ENCODE measurements at regions not wholly inside any gene's neighbourhood (a gene's known extent, or its start where the extent isn't known, plus 50 kb on each side); places are given as distances from the start of the nearest gene placed in this dataset.

- peaks cover 6 to 9% (median 8%) of the 10 kb centered on the region in 3 experiments; a peak in 6 of 7 replicates for H3K36me3 Mint-ChIP-seq (ENCODE audit: insufficient read depth in 1 of 3, low read depth in 3 of 3)
- no peak overlapping the region for H2BK12ac ChIP-seq (ENCODE audit: insufficient read length, low read depth, low read length)
Observed at GRCh38 chr9:106035806-106036205, 341.5 kb downstream of the TMEM38B start.

More at GRCh38 chr9:106035806-106036205, 341.5 kb downstream of the TMEM38B start:
- H3K4me1 ChIP-seq (ENCODE audit: insufficient read depth, low read length): peaks cover 6% of the 10 kb centered on the region; the same call in 1 of the 2 replicates
- peaks cover 0 to 9% of the 10 kb centered on the region in 2 experiments; a peak in 3 of 5 replicates for H3K9me3 Mint-ChIP-seq
- H3K79me2 ChIP-seq (ENCODE audit: insufficient read depth, low read length): no peaks in the 10 kb centered on the region
- H3K79me1 ChIP-seq (ENCODE audit: insufficient read depth, low read depth, low read length, poor library complexity, severe bottlenecking): no peaks in the 10 kb centered on the region
- H2BK15ac ChIP-seq (ENCODE audit: low read depth, low read length): no peak overlapping the region
- H3K4ac ChIP-seq (ENCODE audit: low read depth, low read length): no peak overlapping the region
- no peak for DNase-seq
- H3K27me3 Mint-ChIP-seq (ENCODE audit: low read depth): no peaks in the 10 kb centered on the region
- peaks cover 28 to 35% of the 10 kb centered on the region in 2 experiments for H3K4me1 Mint-ChIP-seq
- no peaks in the 10 kb centered on the region for H3K9me3 ChIP-seq (ENCODE audit: control insufficient read depth, low read depth, low read length)
- no peak overlapping the region for H4K8ac ChIP-seq (replicated peaks; ENCODE audit: insufficient read length, low read depth, low read length)
- H3K23ac ChIP-seq (ENCODE audit: insufficient read length, low read depth, low read length): no peak overlapping the region
- H2AFZ ChIP-seq (ENCODE audit: low read length): no peak overlapping the region
- no peak overlapping the region for H3K9ac ChIP-seq (ENCODE audit: extremely low read depth, insufficient read length, low read length)
- no peak overlapping the region for H3K56ac ChIP-seq (ENCODE audit: insufficient read length, low read depth, low read length)
- H2AK5ac ChIP-seq (ENCODE audit: insufficient read length, low read length): no peak overlapping the region
- no peak overlapping the region for H3K27ac Mint-ChIP-seq
- H3T11ph ChIP-seq (ENCODE audit: low read length): no peak overlapping the region
- no peak overlapping the region for H3K14ac ChIP-seq (ENCODE audit: insufficient read depth, low read length)
- H2BK20ac ChIP-seq (ENCODE audit: low read depth, low read length, poor library complexity, severe bottlenecking): no peak overlapping the region
- no peak overlapping the region for H3K4me2 ChIP-seq (ENCODE audit: insufficient read depth, insufficient read length, low read length)
- no peak overlapping the region for H3K27ac ChIP-seq (ENCODE audit: insufficient read length, low read depth, low read length)
- no peak overlapping the region for H3K4me3 Mint-ChIP-seq
- no peak for TF ChIP-seq CTCF (conservative IDR thresholded peaks at IDR 0.05)
- no peaks in the 10 kb centered on the region for H3K27me3 ChIP-seq (ENCODE audit: insufficient read depth, low read length)
- no peak overlapping the region for H3K18ac ChIP-seq (ENCODE audit: insufficient read length, low read depth, low read length)
- no peaks in the 10 kb centered on the region for H3K23me2 ChIP-seq (ENCODE audit: insufficient read length, low read depth, low read length, poor library complexity, severe bottlenecking)
- no peak overlapping the region for H2BK120ac ChIP-seq (ENCODE audit: low read depth, low read length, poor library complexity, severe bottlenecking)
- no peak overlapping the region for H2BK5ac ChIP-seq (ENCODE audit: insufficient read length, low read length)
- H4K91ac ChIP-seq (ENCODE audit: insufficient read length, low read depth, low read length): no peak overlapping the region
- no peaks in the 10 kb centered on the region for H4K20me1 ChIP-seq (ENCODE audit: control insufficient read depth, insufficient read depth, insufficient read length)
- no peak overlapping the region for H4K5ac ChIP-seq (ENCODE audit: insufficient read length, low read depth, low read length)

Data from H9 (cell line).